Activated CD4-positive, alpha-beta T cell treated with anti-CD3 and anti-CD28 coated beads, Interleukin-2, amount 50 U/mL, for 4 hours (primary cell): ENCODE measurements at regions not wholly inside any gene's neighbourhood (a gene's known extent, or its start where the extent isn't known, plus 50 kb on each side); places are given as distances from the start of the nearest gene placed in this dataset.
"Not testable (repeated sequence)": the region's sequence is repeated elsewhere in the genome, so short reads cannot be mapped to it uniquely, and the experiment has no call there.

ENCODE experiments used
- DNase-seq, 2 experiments: peaks; one replicate each; pipeline ENCODE4 v3.0.0-alpha.2; 2020

DNA sequence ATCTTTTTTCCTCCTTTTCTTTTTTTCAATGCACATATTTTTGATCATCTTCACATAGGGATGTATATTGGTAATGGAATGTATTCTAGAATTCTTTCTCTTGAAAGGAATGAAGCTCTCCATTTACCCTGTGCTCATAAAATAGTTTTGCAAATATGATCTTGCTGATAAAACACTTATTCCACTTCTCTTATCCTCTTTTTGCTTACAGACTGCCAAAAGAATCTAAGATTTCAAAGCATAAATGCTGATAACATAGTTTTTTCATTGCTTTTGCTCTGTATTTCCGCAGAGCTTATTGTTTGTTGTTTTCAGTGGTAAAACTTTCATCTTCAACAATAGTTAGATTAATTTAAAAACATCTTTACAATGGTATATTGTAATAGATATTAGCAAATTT, 350.5 kb downstream of the PAX1 start:
- DNase-seq, result no peak

- DNase-seq, result no peak
Measured at GRCh38 chr20:22052025-22052650, 346.7 kb downstream of the PAX1 start.

DNA sequence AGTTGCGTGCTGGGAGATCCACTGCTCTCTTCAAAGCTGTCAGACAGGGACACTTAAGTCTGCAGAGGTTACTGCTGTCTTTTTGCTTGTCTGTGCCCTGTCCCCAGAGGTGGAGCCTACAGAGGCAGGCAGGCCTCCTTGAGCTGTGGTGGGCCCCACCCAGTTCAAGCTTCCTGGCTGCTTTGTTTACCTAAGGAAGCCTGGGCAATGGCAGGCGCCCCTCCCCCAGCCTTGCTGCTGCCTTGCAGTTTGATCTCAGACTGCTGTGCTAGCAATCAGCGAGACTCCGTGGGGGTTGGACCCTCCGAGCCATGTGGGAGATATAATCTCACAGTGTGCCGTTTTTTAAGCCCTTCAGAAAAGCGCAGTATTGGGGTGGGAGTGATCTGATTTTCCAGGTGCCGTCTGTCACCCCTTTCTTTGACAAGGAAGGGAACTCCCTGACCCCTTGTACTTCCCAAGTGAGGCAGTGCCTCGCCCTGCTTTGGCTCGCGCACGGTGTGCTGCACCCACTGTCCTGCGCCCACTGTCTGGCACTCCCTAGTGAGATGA, 340.6 kb downstream of the PAX1 start:
- not testable (repeated sequence) for DNase-seq

- no peak for DNase-seq
Measured at GRCh38 chr20:22027423-22027822, 322.0 kb downstream of the PAX1 start.

GRCh38 chr20:22020201-22020600, 314.7 kb downstream of the PAX1 start:
- DNase-seq, result no peak

DNA sequence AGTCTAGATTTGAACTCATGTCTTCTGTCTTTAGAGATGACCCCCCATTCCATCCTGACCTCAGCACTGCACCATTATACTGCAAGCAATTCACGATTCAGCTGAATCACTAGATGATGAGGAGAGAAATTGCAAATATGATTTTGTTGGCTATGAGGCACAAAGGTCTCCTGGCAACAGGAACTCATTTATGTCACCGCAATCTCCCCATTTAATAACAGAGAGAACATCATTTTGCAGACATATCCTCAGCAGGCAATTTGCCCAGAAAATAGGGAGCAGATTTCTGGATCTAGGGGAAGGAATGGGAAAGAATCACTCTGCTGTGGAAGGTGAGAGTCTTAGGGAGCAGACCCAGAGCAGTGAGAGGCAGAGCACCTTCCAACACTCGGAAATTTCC, 303.0 kb downstream of the PAX1 start:
- DNase-seq, result no peak

DNA sequence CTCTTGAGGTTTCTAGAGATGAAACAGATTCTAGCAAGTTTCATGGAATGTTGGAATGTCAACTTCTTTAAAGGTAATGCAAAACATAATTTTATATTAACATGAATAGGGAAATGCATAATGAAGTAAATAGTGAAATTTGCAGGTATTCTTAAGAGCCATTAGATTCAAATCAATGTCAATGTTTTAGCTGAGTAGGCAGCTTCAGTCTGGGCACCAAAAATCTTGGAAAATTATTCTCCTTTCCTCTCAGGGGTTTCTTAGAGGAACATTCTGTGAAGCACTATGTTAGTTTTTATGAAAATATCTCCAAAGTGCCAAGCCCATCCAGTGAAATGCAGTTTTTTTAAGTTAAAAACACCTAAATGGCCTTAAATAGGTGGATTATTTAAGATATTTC, 300.8 kb downstream of the PAX1 start:
- no peak for DNase-seq

DNA sequence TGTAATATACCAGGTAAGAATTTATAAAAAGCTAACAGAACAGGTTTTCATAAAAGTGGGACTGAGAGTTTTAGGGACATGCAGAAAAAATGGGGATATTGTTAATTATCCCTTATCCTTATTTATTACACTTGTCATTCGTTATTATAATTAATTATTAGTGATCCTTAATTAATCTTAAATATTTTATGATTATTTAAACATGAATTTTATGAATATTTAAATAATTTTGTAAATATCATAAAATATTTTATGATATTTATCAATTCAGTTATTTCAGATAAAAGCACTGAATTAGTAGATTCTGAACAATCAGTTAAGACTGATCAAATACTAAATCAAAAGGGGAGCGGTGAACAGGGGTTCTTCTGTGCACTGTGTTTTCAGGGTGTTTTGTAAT, 300.1 kb downstream of the PAX1 start:
- DNase-seq, result no peak

DNA sequence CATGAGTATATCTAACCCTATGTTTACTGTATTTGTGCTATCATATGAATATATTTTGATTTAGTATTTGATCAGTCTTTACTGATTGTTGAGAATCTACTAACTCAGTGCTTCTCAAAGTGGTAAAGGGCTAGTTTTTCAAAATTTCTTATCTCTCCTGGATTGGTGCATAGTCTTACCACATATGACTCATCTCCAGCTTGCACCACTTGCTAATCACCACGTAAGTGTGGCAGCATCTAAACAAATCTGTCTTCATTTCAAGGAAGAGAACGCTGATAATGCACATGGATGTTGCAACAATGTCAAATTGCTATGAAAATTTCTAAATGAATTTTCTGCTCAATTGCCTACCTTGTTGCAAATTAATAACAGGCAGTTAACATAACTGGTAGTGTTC, 299.5 kb downstream of the PAX1 start:
- no peak for DNase-seq

GRCh38 chr20:22003680-22004079, 298.2 kb downstream of the PAX1 start:
- no peak for DNase-seq

- no peak for DNase-seq
Measured at GRCh38 chr20:22001886-22002285, 296.4 kb downstream of the PAX1 start.

DNA sequence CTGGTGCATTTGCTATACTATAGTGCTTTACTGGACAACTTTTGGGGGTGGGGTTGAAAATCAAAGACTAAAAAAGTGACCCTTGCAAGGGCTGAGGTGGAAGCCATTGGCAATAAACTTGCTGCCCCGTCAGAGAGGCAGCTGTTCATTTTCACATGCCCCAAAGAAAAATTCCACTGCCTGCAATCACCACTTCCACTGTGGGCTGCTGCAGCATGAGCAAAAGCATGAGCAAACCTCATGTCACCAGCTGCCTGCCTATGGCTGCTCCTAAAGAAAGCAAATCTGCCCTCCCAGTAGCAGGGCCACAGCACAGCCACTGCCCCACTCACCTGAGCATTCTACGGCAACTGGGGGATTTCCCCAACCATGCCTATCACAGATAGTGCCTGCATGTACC, 290.0 kb downstream of the PAX1 start:
- no peak for DNase-seq

DNA sequence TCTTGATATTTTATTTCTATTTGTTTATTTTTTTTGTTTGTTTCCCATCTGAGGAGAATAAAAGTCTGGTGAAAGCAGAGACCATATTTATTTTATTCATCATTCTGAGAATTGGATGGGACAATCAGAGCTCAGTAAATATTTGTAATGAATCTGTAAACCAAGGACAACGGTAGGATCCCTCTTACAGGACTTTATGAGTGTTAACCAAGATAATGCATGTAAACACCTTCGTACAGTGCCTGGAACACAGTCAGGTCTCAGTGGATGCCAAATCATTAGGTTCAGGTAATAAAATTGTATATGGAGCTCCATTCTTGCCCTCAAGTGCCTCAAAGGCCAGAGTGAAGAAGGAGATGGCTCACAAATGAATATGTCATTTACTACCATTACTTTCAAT, 288.7 kb downstream of the PAX1 start:
- no peak for DNase-seq

DNA sequence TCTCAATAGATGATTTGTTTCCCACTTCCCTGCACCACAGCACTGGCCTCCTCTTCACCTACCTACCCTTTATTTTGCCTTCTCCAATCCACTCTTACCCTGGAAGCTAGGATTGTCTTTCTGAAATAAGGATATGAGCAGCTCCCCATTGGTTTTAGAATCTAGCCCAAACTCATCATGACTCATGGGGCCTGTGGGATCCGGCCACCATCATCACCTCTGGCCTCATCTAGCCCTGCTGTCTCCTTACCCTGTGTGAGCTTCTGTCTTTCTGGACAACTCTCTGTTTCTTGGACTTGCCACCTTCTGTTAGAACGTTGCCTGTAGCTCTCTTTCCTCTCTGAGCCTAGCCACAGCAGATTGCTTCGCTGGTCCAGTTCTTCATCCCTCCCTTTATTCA, 277.1 kb downstream of the PAX1 start:
- no peak for DNase-seq

DNA sequence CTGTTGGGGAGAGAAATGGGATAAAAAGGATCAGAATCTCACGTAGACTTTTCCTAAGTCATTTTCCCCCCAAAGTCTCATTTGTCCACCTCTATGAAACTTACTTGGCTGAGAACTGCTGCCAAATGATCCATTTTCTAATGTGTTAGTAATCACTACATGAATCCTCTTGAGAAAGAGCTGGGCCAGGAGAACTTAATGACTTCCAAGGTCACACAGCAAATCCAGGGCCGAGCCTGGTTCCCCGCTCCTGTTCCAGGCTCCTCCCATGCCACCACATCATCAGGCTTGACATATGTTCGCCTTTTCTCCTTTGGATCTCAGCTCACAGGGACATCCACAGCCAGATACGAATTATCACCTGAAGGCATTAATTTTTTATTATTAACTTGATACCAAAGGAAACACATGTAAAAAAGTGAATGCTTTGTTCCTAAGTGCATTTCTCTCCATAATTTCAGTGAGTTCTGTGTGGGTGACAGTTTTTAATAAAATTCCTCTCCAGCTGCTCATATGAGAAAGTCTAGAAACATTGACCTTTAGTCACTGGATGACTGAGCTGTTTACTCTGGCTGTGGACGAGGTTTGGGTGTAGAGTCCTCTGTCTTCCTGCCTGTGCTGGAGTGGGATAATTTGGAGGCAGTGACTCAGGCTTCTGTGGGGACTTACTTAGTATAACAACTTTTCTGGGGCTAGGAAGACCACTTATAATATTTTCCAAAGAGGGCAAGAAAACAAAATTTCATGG, 276.3 kb downstream of the PAX1 start:
- DNase-seq, result no peak

- DNase-seq, result no peak
Measured at GRCh38 chr20:21981179-21981578, 275.7 kb downstream of the PAX1 start.

- no peak for DNase-seq
Measured at GRCh38 chr20:21971436-21971835, 266.0 kb downstream of the PAX1 start.

- no peak for DNase-seq
Measured at GRCh38 chr20:21968486-21968885, 263.0 kb downstream of the PAX1 start.

- no peak for DNase-seq
Measured at GRCh38 chr20:21967481-21967880, 262.0 kb downstream of the PAX1 start.

GRCh38 chr20:21956591-21956990, 251.1 kb downstream of the PAX1 start:
- DNase-seq, result no peak

GRCh38 chr20:21947406-21947805, 241.9 kb downstream of the PAX1 start:
- no peak for DNase-seq

GRCh38 chr20:21944227-21944626, 238.8 kb downstream of the PAX1 start:
- DNase-seq, result no peak

GRCh38 chr20:21941941-21942805, 236.7 kb downstream of the PAX1 start:
- no peak for DNase-seq
